CD4-positive, alpha-beta T cell treated with Interleukin-4 for 4 hours (primary cell): ENCODE measurements at regions not wholly inside any gene's neighbourhood (a gene's known extent, or its start where the extent isn't known, plus 50 kb on each side); places are given as distances from the start of the nearest gene placed in this dataset.
"Not testable (repeated sequence)": the region's sequence is repeated elsewhere in the genome, so short reads cannot be mapped to it uniquely, and the experiment has no call there.

Experiments
- DNase-seq: peaks from one replicate; pipeline ENCODE4 v3.0.0-alpha.2; 2020

DNA sequence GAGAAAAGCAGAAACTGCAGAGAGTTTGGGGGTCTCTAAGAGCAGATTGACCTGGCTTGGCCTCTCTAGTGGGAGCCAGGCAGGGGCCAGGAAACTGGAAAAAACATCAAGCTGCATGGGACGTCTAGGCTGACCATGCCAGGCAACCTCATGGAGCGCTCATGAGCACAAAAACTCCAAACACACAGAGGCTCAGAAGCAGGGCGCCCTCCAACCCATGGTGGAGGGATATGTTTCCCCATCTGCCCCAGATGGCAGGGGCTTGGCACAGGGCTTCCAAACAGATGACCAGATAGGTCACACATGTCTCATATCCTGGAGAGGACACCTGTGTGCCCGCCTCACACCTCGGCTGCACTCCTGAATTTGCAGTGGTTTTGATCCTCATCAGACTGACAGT, 879.0 kb downstream of the UQCRFS1 start:
- no peak for DNase-seq

DNA sequence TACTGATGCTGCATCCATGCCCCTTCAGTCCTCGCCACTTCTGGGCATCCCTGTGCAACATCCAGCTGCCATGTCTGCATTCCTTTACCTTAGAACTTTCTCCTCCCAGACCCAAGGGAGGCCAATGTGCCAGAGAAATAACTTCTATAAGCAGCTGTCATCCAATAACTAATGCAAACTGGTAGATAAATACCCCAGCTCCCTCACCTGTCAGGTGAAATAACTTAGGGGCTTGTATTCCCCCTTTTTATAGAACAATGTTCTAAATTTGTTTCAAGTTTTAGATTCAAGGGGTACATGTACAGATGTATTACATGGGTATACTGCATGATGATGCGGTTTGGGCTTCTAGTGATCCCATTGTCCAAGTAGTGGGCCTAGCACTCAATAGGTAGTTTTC, 880.1 kb downstream of the UQCRFS1 start:
- no peak for DNase-seq

DNA sequence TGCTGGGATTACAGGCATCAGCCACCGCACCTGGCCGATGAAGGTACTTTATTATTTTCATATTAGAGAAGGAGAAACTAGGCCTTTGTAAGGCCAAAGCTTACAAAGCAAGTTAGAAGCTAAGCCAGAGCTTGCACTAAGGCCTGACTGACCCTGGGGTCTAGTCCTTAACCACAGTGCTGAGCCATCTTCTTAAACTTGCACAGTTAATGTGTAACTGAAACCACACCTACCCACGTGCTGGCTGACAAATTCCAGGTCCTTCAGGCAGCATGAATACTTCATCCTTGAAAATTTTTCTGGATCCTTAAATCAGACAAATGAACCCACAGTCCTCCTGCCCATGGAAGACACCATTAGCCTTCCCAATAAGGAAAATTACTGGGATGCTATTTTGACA, 880.6 kb downstream of the UQCRFS1 start:
- no peak for DNase-seq

DNA sequence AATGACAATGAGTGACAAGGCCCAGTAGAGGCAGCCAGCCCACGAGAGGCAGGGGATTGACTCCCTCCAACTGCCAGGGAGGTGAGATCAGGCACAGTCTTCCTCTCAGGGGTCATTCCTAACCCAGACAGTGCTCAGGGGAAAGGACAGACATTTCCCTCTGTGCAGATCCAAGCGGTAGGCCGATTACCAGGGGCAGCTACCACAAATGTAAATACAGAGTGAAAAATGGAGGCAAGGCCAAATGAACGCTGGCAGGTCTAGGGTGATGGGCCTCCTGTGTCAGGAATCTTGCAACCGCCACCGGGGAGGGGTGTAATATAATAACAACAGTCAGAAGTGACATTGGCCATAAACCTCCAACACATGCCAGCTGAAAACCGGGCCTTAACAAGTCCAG, 881.4 kb downstream of the UQCRFS1 start:
- DNase-seq, result no peak

DNA sequence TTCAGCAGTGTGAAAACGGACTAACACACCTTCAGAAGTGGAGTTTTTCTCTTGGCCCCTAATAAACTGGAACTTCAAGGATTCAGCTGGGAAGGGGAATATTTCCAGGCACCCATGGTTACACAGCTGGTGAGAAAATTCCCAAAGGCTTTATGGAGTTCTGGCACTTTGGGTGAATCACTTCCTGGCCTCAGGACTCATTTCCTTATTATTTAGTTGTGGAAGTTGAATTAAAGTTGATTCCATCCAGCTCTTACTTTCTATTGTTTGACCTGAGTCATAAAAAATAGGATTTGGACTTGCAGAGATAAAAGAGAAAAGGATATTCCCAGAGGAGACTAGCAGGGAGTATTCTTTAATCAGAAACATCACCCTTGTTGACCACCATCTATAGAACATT, 882.1 kb downstream of the UQCRFS1 start:
- no peak for DNase-seq

DNA sequence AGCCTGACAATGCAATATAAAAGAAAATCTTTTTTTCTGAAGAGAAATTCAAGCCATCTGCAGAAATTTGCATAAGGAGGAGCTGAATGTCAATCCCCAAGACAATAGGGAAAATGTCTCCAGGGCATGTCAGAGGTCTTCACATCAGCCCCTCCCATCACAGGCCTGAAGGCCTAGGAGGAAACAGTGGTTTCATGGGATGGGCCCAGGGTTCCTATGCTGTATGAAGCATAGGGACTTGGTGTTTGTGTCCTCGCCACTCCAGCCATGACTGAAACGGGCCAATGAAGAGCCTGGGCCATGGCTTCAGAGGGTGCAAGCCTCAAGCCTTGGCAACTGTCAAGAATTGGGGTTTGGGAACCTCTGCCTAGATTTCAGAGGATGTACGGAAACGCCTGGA, 883.5 kb downstream of the UQCRFS1 start:
- DNase-seq, result no peak

DNA sequence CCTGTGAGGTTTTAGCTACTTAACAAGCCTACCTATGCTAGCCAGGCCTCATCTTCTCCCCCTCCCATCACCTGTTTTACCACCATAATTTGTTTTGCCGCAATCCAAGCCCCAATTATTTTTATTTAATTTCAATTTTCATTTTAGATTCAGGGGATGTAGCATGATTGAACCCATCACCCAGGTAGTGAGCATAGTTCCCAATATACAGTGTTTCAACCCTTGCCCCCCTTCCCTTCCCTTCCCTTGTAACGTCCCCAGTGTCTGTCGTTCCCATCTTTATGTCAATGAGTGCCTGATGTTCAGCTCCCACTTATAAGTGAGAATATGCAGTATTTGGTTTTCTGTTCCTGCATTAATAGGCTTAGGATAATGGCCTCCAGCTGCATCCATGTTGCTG, 885.0 kb downstream of the UQCRFS1 start:
- DNase-seq, result no peak

DNA sequence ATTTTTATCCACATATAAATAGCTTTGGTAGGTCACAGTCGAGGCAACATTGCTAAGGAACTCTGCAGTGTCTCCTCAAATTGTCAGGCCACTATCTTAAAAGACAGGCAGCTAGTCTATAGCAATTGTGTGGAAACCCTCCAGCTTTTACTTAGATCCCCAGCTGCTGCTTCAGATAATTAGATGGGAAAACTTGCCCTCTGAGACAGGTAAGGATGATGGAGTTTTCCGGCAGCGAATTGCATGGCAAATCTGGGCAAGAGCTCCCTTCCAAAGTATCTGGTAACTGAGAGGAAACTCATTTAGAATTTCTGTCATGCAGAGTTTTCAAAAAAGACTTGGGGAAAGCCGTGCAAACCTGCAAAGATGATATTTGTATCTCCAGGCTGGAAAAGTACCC, 886.2 kb downstream of the UQCRFS1 start:
- no peak for DNase-seq

DNA sequence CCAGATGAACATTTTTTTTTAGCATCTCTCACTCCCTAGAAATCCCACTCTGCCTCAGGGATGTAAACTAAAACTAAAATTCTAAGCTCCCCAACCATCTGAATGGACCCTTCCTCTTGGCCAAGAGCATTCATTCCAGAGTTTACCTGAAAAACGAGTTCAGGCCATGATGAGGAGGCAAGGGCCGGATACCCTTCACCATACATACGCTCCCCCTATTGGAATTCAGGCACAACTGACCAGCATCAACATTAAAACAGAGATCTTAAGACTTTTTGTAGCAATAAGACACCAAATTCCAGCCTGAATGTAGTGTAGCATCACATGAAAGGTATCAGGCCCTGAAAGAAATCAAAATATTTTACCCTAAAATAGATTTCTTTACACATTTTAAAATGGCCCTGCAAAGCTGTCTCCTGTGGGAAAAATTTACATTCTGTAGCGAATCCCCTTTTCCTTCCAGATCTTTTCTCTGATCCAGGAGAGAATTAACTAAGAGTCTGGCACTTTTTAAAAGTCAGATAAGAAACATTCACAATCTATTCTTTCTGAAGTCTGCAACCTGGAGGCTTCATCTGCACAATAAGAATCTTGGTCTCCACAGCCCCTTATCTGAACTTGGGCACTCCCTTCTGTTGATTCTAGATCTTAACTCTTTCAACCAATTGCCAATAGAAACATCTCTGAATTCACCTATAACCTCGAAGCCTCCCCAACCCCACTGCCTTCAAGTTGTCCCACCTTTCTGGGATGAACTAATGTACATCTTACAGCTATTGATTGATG, 888.5 kb downstream of the UQCRFS1 start:
- DNase-seq, result no peak

DNA sequence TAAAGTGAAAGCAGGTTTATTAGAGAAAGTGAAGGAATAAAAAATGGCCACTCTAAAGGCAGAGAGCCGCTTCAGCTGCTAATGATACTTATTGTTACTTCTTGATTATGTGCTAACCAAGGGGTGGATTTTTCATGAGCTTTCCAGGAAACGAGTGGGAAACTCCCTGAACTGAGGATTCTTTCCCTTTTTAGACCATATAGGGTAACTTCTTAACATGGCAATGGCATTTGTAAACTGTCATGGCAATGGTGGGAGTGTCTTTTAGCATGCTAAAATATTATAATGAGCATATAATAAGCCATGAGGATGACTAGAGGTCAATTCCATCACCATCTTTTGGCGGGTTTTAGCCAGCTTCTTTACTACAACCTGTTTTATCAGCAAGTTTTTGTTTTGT, 890.0 kb downstream of the UQCRFS1 start:
- DNase-seq, result no peak

DNA sequence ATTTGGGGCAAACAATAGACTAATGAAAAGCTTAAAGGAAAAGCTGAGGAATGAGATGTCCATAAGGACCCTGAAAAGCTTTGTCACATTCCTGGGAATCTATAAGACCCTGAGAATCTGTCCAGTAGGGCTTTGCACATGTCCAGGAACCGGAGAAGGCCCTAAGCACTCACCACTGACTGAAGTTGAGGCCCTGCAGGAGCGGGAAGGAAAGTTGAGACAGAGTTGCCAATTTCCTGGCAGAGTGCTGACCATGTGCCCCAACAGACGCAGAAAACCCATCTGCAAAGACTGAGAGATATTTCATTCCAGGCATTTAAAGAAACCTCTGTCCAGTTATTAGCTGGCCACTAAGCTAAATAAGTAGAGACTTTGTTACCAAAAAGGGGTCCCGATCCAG, 890.5 kb downstream of the UQCRFS1 start:
- DNase-seq, result no peak

DNA sequence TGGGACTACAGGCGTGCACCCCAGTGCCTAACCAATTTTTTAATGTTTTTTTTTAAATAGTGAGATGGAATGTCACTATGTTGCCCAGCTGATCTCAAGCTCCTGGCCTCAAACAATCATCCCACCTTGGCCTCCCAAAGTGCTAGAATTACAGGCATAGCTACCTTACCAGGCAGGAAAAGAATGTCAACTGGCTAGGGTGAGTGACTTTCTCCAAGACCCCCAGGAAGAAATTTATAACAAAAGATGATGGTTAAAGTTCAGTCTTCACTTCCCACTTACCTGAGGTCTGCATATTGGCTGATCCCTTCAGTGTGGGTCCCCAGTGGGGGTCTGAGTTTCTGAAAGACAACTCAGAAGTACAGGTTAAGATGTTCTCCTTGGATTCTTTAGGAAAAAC, 893.0 kb downstream of the UQCRFS1 start:
- DNase-seq, result no peak

DNA sequence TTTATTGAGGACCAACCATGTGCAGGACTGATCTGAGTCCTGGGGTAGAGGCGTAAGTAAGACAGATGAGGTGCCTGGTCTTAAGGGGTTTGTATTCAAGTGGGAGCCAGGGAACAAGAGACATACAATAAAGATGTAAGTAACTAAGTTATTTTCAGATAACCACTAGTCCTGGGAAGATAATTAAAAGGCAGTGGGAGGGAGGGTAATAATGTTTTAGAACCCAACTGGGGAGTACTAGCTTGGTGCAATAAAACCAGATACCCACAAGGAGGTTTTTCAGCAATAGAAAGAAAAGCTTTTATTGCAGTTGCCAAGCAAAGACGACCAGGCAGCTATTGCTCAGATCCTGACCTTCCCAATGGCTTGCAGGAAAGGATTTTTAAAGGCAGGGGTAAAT, 893.7 kb downstream of the UQCRFS1 start:
- DNase-seq, result no peak

DNA sequence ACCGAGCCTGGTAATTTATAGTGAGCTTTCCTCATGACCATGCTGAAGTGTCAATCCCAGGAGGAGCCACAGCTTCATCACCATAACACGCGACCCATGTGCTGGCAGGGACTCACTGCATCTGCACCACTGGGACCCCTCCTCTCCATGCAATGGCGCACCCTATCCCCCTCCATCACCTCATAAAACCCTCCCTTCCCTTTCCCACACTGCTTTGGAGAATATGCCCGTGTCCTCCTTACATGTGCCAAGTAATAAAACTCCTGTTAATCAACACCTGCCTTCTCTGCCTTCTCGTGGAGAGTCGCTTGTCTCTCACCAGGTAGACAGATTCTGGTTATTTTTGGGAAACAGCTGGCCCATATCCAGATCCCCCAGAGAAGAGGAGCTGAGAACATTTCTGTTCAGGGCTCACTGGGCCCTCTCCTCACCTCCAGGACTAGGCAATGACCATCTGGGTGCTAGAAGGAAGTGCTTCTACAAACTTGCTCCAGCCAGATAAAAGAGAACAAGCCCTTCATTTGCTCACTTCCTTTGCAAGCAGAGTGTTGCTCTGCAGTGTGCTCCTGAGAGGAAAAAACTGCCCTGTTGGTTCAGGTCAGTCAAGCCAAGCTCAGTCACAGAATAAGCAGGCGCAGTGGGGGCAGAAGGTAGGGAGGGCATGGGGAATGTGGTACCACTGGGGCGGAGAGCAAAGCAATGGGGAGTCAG, 894.3 kb downstream of the UQCRFS1 start:
- DNase-seq, result no peak

DNA sequence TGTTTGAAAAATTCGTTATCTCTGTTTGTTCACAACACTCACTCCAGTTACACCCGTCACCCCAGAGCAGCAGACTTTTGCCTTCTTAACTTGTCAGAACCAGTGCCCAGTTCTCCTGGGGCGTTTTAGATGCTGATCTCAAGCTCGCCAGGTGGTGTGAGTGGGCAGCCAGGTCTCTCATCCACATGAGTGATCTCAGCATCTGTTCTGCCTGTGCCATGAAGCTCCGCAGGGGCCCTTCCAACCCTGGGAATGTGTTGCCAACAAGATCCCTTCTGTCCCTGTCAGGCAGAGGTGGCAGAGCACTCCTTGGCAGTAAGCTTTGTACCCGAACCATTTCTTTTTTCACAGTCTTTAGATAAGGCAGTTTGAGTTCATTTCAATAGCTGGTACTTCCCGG, 896.5 kb downstream of the UQCRFS1 start:
- no peak for DNase-seq

DNA sequence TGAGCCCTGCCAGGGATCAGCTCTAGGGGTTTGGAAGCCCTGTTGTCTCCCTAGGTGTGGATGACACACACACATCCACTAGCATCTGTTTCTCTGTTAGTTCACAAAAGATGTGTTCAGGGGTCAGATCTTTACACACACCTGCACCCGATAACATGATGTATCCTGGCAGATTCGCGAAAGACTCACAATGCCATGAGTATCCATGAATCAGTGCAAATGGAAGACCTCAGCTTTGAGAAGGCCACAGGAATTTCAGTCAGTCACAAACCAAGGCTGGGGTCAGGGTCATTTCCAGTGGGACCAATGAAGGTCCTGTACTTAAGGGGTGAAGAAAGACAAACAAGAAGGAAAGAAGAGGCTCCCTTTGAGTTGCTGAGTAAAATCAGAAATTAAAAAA, 898.2 kb downstream of the UQCRFS1 start:
- no peak for DNase-seq

DNA sequence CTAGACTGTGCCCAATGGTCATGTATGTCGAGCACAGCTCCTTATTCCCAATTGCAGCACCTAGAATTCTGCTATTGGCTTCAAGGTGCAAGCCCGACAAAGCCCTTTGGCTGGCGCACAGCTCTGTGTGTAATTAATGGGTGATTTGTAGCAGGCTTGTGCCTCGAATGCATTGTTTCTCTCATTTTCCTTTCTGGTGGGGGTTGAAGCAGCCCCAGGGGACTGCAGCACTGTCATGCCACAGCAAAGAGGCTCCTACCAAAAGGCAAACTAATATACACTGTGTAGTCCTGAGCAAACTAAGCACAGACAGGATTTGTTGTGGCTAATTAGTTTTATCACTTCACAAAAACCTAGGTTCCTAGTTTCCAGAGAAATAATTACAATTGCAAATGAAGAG, 898.7 kb downstream of the UQCRFS1 start:
- no peak for DNase-seq

DNA sequence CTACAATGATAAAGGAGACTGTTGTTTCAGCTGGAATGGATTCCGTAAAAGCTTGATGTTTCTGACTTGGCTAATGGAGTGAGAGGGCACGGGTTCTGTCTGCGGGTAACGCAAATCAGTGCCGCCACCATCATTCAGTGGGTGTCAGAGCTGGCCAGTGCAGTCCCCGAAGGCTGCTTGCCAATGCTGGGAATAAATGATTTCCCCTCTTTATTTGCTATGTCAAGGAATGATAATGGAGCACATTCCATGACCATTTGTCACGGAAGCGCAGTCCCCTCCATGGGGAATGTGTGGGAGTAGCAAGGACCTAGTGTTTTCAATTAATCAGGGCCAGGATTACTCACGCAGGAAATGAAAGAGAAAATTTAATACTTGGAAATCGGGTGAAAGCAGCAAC, 899.3 kb downstream of the UQCRFS1 start:
- DNase-seq, result no peak

DNA sequence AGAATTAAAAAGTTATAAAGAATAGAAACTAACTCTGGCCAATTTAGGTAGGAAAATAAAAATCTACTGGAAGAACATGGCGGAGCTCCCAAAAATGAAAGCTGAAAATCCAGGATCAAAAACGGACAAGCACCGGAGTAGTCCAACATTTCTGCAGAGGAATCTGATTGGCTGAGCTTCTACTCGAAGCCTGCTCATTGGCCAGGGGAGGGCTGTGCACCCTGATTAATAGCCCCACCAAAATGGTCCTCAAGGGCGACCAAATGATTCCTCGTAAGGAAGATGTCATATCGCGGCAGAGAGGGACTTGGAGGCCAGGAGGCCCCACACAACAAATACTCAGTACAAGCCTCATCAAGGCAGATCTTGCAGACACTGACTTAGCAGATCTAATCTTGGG, 900.7 kb downstream of the UQCRFS1 start:
- no peak for DNase-seq

DNA sequence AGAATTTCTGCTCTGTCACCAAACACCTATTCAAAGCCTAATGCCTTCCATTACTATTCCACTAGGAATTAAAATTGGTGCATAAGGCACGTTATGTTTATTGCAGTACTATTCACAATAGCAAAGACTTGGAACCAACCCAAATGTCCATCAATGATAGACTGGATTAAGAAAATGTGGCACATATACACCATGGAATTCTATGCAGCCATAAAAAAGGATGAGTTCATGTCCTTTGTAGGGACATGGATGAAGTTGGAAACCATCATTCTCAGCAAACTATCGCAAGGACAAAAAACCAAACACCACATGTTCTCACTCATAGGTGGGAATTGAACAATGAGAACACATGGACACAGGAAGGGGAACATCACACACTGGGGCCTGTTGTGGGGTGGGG, 902.1 kb downstream of the UQCRFS1 start:
- DNase-seq, result not testable (repeated sequence)

DNA sequence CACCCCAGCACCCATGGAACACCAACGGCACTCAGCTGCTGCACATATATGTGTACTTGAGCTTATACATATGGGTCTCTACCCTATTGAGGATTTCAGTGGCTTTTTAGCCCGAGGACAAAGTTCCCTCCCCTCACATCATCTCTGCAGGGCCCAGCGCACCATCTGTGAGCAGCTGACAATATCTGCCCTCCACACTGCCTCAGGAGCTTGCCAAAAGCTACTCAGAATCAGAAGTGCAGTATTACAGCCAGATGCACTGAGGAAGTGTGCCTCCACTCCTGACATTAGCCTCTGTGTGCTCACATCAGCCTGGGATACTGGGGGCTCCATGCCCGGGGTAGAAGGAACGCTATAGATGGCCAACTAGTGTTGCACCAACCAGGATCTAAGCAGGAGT, 903.9 kb downstream of the UQCRFS1 start:
- no peak for DNase-seq

DNA sequence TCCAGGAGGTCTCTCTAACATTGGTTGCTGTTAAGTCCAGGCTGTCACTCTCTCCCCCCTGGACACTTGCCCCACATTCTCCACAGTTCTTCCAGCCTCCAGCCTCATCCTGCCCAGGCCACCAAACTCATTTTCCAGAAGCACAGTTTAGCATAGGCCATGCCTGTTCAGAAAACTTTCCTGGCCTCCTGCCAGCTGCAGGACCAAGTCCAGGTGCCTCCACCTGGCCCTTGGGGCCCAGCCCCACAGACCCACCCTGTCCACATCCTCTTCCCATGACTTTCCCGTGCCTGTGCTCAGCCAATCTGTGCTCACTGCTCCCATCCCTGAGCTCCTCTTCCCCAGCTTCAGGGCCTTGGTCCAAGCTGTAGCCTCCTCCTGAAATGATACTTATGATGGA, 905.0 kb downstream of the UQCRFS1 start:
- DNase-seq, result no peak

DNA sequence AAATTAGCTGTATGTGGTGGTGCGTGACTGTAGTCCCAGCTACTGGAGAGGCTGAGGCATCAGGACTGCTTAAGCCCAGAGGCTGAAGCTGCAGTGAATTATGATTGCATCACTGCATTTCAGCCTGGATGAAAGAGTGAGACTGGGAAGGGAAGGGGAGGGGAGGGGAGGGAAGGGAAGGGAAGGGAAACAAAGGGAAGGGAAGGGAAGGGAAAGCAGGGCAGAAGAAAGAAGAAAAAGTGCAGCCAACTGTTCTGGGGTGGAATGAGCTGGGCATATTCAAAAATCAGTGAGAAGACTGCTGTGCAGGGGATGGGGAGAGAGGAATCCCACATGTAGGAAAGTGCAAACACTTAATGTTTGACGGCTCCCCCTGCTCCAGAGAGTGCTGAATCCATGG, 905.5 kb downstream of the UQCRFS1 start:
- DNase-seq, result no peak

DNA sequence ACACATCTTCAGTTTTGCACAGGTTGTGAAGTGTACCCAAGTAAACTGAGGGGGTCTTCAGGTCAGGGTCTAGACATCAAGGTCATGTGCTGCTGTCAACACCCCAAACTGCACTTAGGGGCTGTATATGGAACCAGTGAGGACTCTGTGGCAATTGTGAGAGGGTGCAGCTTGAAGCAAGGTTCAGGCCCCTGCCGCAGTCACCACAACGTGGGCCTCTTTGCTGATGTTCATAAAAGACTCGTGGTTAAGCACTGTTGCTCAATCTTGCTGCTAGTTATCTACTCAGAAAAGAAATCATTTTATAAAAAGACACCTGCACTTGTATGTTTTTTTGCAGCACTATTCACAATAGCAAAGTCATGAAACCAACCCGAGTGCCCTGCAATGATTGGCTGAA, 907.4 kb downstream of the UQCRFS1 start:
- DNase-seq, result no peak

DNA sequence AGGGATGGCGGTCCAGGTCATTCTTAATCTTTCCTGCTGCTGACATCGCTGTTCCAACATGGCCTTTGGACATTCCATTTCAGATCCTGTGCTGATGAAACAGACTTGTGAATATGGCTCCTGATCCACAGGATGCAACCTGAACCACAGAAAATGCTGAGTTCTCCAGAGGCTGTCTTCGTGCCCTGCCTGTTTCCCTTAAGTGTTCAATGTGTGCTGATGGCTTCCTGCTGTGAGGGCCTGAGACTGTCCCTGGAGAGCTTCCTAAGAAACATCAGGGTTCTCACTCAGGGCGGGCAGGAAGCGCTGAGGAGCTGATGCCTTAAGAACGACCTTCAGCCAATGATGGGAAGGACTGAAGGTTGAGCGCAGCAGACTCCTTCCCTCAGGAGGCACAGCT, 909.4 kb downstream of the UQCRFS1 start:
- DNase-seq, result no peak
